ENCODE measurements at regions not wholly inside any gene's neighbourhood (a gene's known extent, or its start where the extent isn't known, plus 50 kb on each side); places are given as distances from the start of the nearest gene placed in this dataset.

GRCh38 chr16:62615526-62615925 lies 579.3 kb upstream of the CDH8 start (continued):
- TF ChIP-seq SKIL (IDR thresholded peaks at IDR 0.05; ENCODE audit: low read depth, poor library complexity, severe bottlenecking), result no peak
- TF ChIP-seq KAT2A (conservative IDR thresholded peaks at IDR 0.05; ENCODE audit: control insufficient read depth, low read depth, low read length), result no peak
- TF ChIP-seq, protein P1, sequence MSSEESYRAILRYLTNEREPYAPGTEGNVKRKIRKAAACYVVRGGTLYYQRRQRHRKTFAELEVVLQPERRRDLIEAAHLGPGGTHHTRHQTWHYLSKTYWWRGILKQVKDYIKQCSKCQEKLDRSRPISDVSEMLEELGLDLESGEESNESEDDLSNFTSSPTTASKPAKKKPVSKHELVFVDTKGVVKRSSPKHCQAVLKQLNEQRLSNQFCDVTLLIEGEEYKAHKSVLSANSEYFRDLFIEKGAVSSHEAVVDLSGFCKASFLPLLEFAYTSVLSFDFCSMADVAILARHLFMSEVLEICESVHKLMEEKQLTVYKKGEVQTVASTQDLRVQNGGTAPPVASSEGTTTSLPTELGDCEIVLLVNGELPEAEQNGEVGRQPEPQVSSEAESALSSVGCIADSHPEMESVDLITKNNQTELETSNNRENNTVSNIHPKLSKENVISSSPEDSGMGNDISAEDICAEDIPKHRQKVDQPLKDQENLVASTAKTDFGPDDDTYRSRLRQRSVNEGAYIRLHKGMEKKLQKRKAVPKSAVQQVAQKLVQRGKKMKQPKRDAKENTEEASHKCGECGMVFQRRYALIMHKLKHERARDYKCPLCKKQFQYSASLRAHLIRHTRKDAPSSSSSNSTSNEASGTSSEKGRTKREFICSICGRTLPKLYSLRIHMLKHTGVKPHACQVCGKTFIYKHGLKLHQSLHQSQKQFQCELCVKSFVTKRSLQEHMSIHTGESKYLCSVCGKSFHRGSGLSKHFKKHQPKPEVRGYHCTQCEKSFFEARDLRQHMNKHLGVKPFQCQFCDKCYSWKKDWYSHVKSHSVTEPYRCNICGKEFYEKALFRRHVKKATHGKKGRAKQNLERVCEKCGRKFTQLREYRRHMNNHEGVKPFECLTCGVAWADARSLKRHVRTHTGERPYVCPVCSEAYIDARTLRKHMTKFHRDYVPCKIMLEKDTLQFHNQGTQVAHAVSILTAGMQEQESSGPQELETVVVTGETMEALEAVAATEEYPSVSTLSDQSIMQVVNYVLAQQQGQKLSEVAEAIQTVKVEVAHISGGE (CRISPR knock-in tag; IDR thresholded peaks at IDR 0.05), result no peak
- TF ChIP-seq NRF1 (conservative IDR thresholded peaks at IDR 0.05; ENCODE audit: low read depth, low read length), result no peak
- TF ChIP-seq ZZZ3 (IDR thresholded peaks at IDR 0.05; ENCODE audit: control insufficient read depth, insufficient read length, low read depth), result no peak

GRCh38 chr16:62610291-62610690 lies 574.1 kb upstream of the CDH8 start:
- no peak for ATAC-seq
- Histone ChIP-seq H3K4me3 (no peak overlapping the region), H3K27me3 (replicated peaks in 1 of 2; ENCODE audit: control insufficient read depth in 2 of 2, insufficient read depth in 2 of 2, low read length in 1 of 2) (no peaks in the 10 kb centered on the region), H3K9me3 (replicated peaks; ENCODE audit: control insufficient read depth, insufficient read depth, low read length) (no peaks in the 10 kb centered on the region; the same call in 2 of the 3 replicates), H2AFZ (ENCODE audit: control insufficient read depth, low read depth, low read length) (no peak overlapping the region), H3K4me2 (ENCODE audit: control insufficient read depth, insufficient read depth) (no peak overlapping the region), H3K36me3 (ENCODE audit: control insufficient read depth in 2 of 2, insufficient read depth in 2 of 2, low read length in 1 of 2) (no peaks in the 10 kb centered on the region), H3K9ac (ENCODE audit: control insufficient read depth, insufficient read depth, low read length) (no peak overlapping the region), H3K27ac (ENCODE audit: control insufficient read depth, insufficient read depth) (no peak overlapping the region), H3K79me2 (ENCODE audit: control insufficient read depth, insufficient read depth, low read length) (no peaks in the 10 kb centered on the region), H3K4me1 (ENCODE audit: control insufficient read depth, insufficient read depth, low read length) (no peaks in the 10 kb centered on the region), H4K20me1 (ENCODE audit: control insufficient read depth, insufficient read depth) (no peaks in the 10 kb centered on the region)
- no peak for DNase-seq (ENCODE audit: low read depth, low spot score)
- CTCF ChIA-PET, result no interaction called here
- SMC1A ChIA-PET (ENCODE audit: uncharacterized antibody, unreplicated experiment), result no interaction called here
- in situ Hi-C loops (cut with MboI) (no loop called here), intact Hi-C loops (cut with micrococcal nuclease; ENCODE audit: unreplicated experiment) (no loop called here)
- WGBS (ENCODE audit: insufficient coverage, insufficient replicate concordance, low lambda C conversion rate, missing lambda C conversion rate), result 52% methylated on average over 7 of the region's 7 CpGs
- no peak for FAIRE-seq
- RAD21 ChIA-PET (ENCODE audit: unreplicated experiment), result no interaction called here
- POLR2A ChIA-PET, result no interaction called here
- no TSS peak for BruUV-seq (replicated peaks)
- TF ChIP-seq, protein P2, sequence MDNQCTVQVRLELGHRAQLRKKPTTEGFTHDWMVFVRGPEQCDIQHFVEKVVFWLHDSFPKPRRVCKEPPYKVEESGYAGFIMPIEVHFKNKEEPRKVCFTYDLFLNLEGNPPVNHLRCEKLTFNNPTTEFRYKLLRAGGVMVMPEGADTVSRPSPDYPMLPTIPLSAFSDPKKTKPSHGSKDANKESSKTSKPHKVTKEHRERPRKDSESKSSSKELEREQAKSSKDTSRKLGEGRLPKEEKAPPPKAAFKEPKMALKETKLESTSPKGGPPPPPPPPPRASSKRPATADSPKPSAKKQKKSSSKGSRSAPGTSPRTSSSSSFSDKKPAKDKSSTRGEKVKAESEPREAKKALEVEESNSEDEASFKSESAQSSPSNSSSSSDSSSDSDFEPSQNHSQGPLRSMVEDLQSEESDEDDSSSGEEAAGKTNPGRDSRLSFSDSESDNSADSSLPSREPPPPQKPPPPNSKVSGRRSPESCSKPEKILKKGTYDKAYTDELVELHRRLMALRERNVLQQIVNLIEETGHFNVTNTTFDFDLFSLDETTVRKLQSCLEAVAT (IDR thresholded peaks at IDR 0.05), result no peak
- TF ChIP-seq LARP7 (IDR thresholded peaks at IDR 0.05), result no peak
- no peak for TF ChIP-seq GABPA (IDR thresholded peaks at IDR 0.05; ENCODE audit: low read depth)
- no peak for TF ChIP-seq POLR2AphosphoS2 (IDR thresholded peaks at IDR 0.05; ENCODE audit: low read depth, low read length)
- TF ChIP-seq POLR2AphosphoS5 (IDR thresholded peaks at IDR 0.05; ENCODE audit: low read length), result no peak
- no peak for TF ChIP-seq SMARCA5 (IDR thresholded peaks at IDR 0.05)
- no peak for TF ChIP-seq ZZZ3 (IDR thresholded peaks at IDR 0.05; ENCODE audit: control insufficient read depth, insufficient read length, low read depth)
- TF ChIP-seq IKZF2 (IDR thresholded peaks at IDR 0.05), result no peak
- TF ChIP-seq, protein P3, sequence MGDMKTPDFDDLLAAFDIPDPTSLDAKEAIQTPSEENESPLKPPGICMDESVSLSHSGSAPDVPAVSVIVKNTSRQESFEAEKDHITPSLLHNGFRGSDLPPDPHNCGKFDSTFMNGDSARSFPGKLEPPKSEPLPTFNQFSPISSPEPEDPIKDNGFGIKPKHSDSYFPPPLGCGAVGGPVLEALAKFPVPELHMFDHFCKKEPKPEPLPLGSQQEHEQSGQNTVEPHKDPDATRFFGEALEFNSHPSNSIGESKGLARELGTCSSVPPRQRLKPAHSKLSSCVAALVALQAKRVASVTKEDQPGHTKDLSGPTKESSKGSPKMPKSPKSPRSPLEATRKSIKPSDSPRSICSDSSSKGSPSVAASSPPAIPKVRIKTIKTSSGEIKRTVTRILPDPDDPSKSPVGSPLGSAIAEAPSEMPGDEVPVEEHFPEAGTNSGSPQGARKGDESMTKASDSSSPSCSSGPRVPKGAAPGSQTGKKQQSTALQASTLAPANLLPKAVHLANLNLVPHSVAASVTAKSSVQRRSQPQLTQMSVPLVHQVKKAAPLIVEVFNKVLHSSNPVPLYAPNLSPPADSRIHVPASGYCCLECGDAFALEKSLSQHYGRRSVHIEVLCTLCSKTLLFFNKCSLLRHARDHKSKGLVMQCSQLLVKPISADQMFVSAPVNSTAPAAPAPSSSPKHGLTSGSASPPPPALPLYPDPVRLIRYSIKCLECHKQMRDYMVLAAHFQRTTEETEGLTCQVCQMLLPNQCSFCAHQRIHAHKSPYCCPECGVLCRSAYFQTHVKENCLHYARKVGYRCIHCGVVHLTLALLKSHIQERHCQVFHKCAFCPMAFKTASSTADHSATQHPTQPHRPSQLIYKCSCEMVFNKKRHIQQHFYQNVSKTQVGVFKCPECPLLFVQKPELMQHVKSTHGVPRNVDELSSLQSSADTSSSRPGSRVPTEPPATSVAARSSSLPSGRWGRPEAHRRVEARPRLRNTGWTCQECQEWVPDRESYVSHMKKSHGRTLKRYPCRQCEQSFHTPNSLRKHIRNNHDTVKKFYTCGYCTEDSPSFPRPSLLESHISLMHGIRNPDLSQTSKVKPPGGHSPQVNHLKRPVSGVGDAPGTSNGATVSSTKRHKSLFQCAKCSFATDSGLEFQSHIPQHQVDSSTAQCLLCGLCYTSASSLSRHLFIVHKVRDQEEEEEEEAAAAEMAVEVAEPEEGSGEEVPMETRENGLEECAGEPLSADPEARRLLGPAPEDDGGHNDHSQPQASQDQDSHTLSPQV (IDR thresholded peaks at IDR 0.05), result no peak
